ENCODE measurements at regions not wholly inside any gene's neighbourhood (a gene's known extent, or its start where the extent isn't known, plus 50 kb on each side); places are given as distances from the start of the nearest gene placed in this dataset.

GRCh38 chrX:43025806-43026315 is 247.9 kb upstream of the PPP1R2C start:
- POLR2A ChIA-PET: interaction anchor here (0.6 kb wide), 1 partner anchor 544 kb away, joined by 3 read pairs; no protein-coding TSS in a partner anchor
- ATAC-seq: no peak
- no peak for TF ChIP-seq CTCF (IDR thresholded peaks at IDR 0.05)
- no peak overlapping the region for H3K27ac Mint-ChIP-seq
- no peak for DNase-seq
- no peaks in the 10 kb centered on the region for H3K4me1 Mint-ChIP-seq (ENCODE audit: low read depth)
- H3K27me3 Mint-ChIP-seq: no peaks in the 10 kb centered on the region
- no peaks in the 10 kb centered on the region for H3K36me3 Mint-ChIP-seq (ENCODE audit: low read depth)
- intact Hi-C loops (cut with micrococcal nuclease): no loop called here
- CTCF ChIA-PET: no interaction called here
- H3K4me3 Mint-ChIP-seq: no peak overlapping the region
- peaks cover 10% of the 10 kb centered on the region for H3K9me3 Mint-ChIP-seq

- DNase-seq (no peak), ATAC-seq (no peak)
- intact Hi-C loops (cut with micrococcal nuclease): no loop called here
- H3K4me3 Mint-ChIP-seq: no peak overlapping the region
- ChIA-PET CTCF (no interaction called here), POLR2A (no interaction called here)
- H3K9me3 Mint-ChIP-seq: no peaks in the 10 kb centered on the region
- no peaks in the 10 kb centered on the region for H3K4me1 Mint-ChIP-seq (ENCODE audit: low read depth)
- no peaks in the 10 kb centered on the region for H3K36me3 Mint-ChIP-seq (ENCODE audit: low read depth)
- no peaks in the 10 kb centered on the region for H3K27me3 Mint-ChIP-seq
- no peak for TF ChIP-seq CTCF (IDR thresholded peaks at IDR 0.05)
- H3K27ac Mint-ChIP-seq: no peak overlapping the region
Measured at GRCh38 chrX:43064096-43064495, 286.1 kb upstream of the PPP1R2C start.

- no peak for ATAC-seq
Measured at GRCh38 chrX:43065978-43066377, 288.0 kb upstream of the PPP1R2C start.

GRCh38 chrX:43068639-43069038 is 290.7 kb upstream of the PPP1R2C start:
- no peak overlapping the region for H3K4me3 Mint-ChIP-seq
- ChIA-PET POLR2A (no interaction called here), CTCF (no interaction called here)
- no peaks in the 10 kb centered on the region for H3K27me3 Mint-ChIP-seq
- TF ChIP-seq CTCF (IDR thresholded peaks at IDR 0.05): no peak
- DNase-seq: no peak
- peaks cover 2% of the 10 kb centered on the region for H3K9me3 Mint-ChIP-seq
- no peaks in the 10 kb centered on the region for H3K4me1 Mint-ChIP-seq (ENCODE audit: low read depth)
- H3K36me3 Mint-ChIP-seq (ENCODE audit: low read depth): no peaks in the 10 kb centered on the region
- ATAC-seq: no peak
- no peak overlapping the region for H3K27ac Mint-ChIP-seq
- intact Hi-C loops (cut with micrococcal nuclease): no loop called here

More at GRCh38 chrX:43065978-43066377, 288.0 kb upstream of the PPP1R2C start:
- Mint-ChIP-seq H3K9me3 (peaks cover 2% of the 10 kb centered on the region), H3K4me1 (ENCODE audit: low read depth) (no peaks in the 10 kb centered on the region), H3K27ac (no peak overlapping the region), H3K27me3 (no peaks in the 10 kb centered on the region), H3K4me3 (no peak overlapping the region), H3K36me3 (ENCODE audit: low read depth) (no peaks in the 10 kb centered on the region)
- CTCF ChIA-PET: no interaction called here
- POLR2A ChIA-PET: no interaction called here
- TF ChIP-seq CTCF (IDR thresholded peaks at IDR 0.05): no peak
- intact Hi-C loops (cut with micrococcal nuclease): no loop called here
- DNase-seq: no peak

- intact Hi-C loops (cut with micrococcal nuclease): no loop called here
- no peaks in the 10 kb centered on the region for H3K9me3 Mint-ChIP-seq
- CTCF ChIA-PET: no interaction called here
- H3K36me3 Mint-ChIP-seq (ENCODE audit: low read depth): no peaks in the 10 kb centered on the region
- no peak for TF ChIP-seq CTCF (IDR thresholded peaks at IDR 0.05)
- H3K4me1 Mint-ChIP-seq (ENCODE audit: low read depth): no peaks in the 10 kb centered on the region
- no peaks in the 10 kb centered on the region for H3K27me3 Mint-ChIP-seq
- ATAC-seq (no peak), DNase-seq (no peak)
- no peak overlapping the region for H3K4me3 Mint-ChIP-seq
- POLR2A ChIA-PET: no interaction called here
- H3K27ac Mint-ChIP-seq: no peak overlapping the region
Measured at GRCh38 chrX:43083016-43083415, 305.1 kb upstream of the PPP1R2C start.

Measured in activated CD8-positive, alpha-beta T cell treated with anti-CD3 and anti-CD28 coated beads for 36 hours (primary cell).